GM12878 (cell line): ENCODE measurements at regions not wholly inside any gene's neighbourhood (a gene's known extent, or its start where the extent isn't known, plus 50 kb on each side); places are given as distances from the start of the nearest gene placed in this dataset.

ENCODE experiments used
- ATAC-seq: fragments of 200-7000 bp; cut with Tn5 transposase; 3 replicates; pipeline ENCODE4 v1.9.1; 2020; ENCODE audit warnings: mild to moderate bottlenecking, moderate library complexity
- BruUV-seq: library from RNA; stranded (reverse); fragments of 400-500 nt; replicated peaks from 2 replicates; lab custom pipeline; 2021; lab: Mats Ljungman, UMichigan
- CTCF ChIA-PET: fragments of 300-600 bp; sonication (Branson Sonifier 250); formaldehyde crosslinking; extraction: SDS; loops from one replicate; lab custom pipeline; 2021; ENCODE audit warnings: inconsistent platforms; lab: Yijun Ruan, JAX
- POLR2A ChIA-PET: fragments of 350-600 bp; formaldehyde crosslinking; extraction: SDS; loops from one replicate; lab custom pipeline; 2021; ENCODE audit warnings: inconsistent platforms; lab: Charles Lee
- RAD21 ChIA-PET: fragments of 300-600 bp; sonication (Branson Sonifier 250); formaldehyde crosslinking; loops from one replicate; lab custom pipeline; 2023; ENCODE audit warnings: antibody characterized with exemption; ENCODE audit not compliant: unreplicated experiment; lab: Charles Lee
- SMC1A ChIA-PET: fragments of 300-600 bp; sonication (Branson Sonifier 250); formaldehyde crosslinking; loops from one replicate; lab custom pipeline; 2023; ENCODE audit not compliant: unreplicated experiment, uncharacterized antibody; lab: Charles Lee
- DNase-seq: peaks from one replicate; pipeline ENCODE4 v3.0.0-alpha.2; 2011; ENCODE audit warnings: low read depth, low spot score
- FAIRE-seq: peaks from 3 replicates; lab custom pipeline; 2011; peaks lifted over from hg19 to GRCh38; lab: Jason Lieb, UNC
- H2AFZ ChIP-seq: 2 replicates; pipeline ENCODE4 v1.6.0; 2011; ENCODE audit warnings: low read depth, low read length, control low read depth; ENCODE audit not compliant: control insufficient read depth
- H3K27ac ChIP-seq: 2 replicates; pipeline ENCODE4 v1.5.1; 2011; ENCODE audit warnings: control low read depth; ENCODE audit not compliant: control insufficient read depth, insufficient read depth
- H3K27me3 ChIP-seq, 2 experiments: replicated peaks in 1 of 2; 2 replicates each; pipeline versions ENCODE4 v1.6.0 to v1.6.1; 2011; ENCODE audit warnings: low read length in 1 of 2; ENCODE audit not compliant: control insufficient read depth in 2 of 2, insufficient read depth in 2 of 2
- H3K36me3 ChIP-seq, 2 experiments: 2 replicates each; pipeline ENCODE4 v1.5.1; 2011; ENCODE audit warnings: low read length in 1 of 2; ENCODE audit not compliant: control insufficient read depth in 2 of 2, insufficient read depth in 2 of 2
- H3K4me1 ChIP-seq: 2 replicates; pipeline ENCODE4 v1.6.1; 2011; ENCODE audit warnings: mild to moderate bottlenecking, low read length, moderate library complexity, mixed read lengths; ENCODE audit not compliant: control insufficient read depth, insufficient read depth
- H3K4me2 ChIP-seq: 2 replicates; pipeline ENCODE4 v1.6.0; 2011; ENCODE audit warnings: control low read depth; ENCODE audit not compliant: control insufficient read depth, insufficient read depth
- H3K4me3 ChIP-seq: fragments of 200-600 bp; sonication (generic); 2 replicates; pipeline ENCODE4 v1.5.1; 2016
- H3K79me2 ChIP-seq: 2 replicates; pipeline ENCODE4 v1.6.0; 2011; ENCODE audit warnings: low read length; ENCODE audit not compliant: control insufficient read depth, insufficient read depth
- H3K9ac ChIP-seq: 2 replicates; pipeline ENCODE4 v1.8.0; 2011; ENCODE audit warnings: low read length, control low read depth, mixed read lengths; ENCODE audit not compliant: control insufficient read depth, insufficient read depth
- H3K9me3 ChIP-seq: replicated peaks from 3 replicates; pipeline ENCODE4 v1.5.1; 2011; ENCODE audit warnings: mild to moderate bottlenecking, low read length; ENCODE audit not compliant: control insufficient read depth, insufficient read depth
- H4K20me1 ChIP-seq: 2 replicates; pipeline ENCODE4 v1.6.0; 2011; ENCODE audit not compliant: control insufficient read depth, insufficient read depth
- CBFB ChIP-seq: IDR thresholded peaks from 2 replicates; pipeline ENCODE4 v1.6.1; 2016; ENCODE audit warnings: antibody characterized with exemption, low read depth
- CHD1 ChIP-seq: IDR thresholded peaks from 2 replicates; pipeline ENCODE4 v1.6.1; 2012; ENCODE audit warnings: low read depth, low read length, improper control_type of control experiment
- EGR1 ChIP-seq, 2 experiments: IDR thresholded peaks; 1 replicate in 1 of 2; 2 replicates in 1 of 2; pipeline ENCODE4 v1.6.1; 2011 to 2012; ENCODE audit warnings: low read depth in 2 of 2, low read length in 2 of 2, borderline replicate concordance in 1 of 2, mild to moderate bottlenecking in 1 of 2, moderate library complexity in 1 of 2
- ETV6 ChIP-seq, 2 experiments: fragments of 450-650 bp in 1 of 2; IDR thresholded peaks in 1 of 2; conservative IDR thresholded peaks in 1 of 2; 2 replicates each; pipeline ENCODE4 v1.6.1; 2014; ENCODE audit warnings: antibody characterized with exemption in 1 of 2, borderline replicate concordance in 1 of 2, low read depth in 1 of 2, mild to moderate bottlenecking in 1 of 2, moderate library complexity in 1 of 2
- KLF5 ChIP-seq: fragments of 450-650 bp; IDR thresholded peaks from 2 replicates; pipeline ENCODE4 v1.6.1; 2014; ENCODE audit warnings: mild to moderate bottlenecking; ENCODE audit not compliant: partially characterized antibody
- MEF2A ChIP-seq: IDR thresholded peaks from 2 replicates; pipeline ENCODE4 v1.6.1; 2011; ENCODE audit warnings: low read depth, mild to moderate bottlenecking, low read length, moderate library complexity; ENCODE audit not compliant: insufficient read depth
- MTA2 ChIP-seq: fragments of 450-650 bp; IDR thresholded peaks from 2 replicates; pipeline ENCODE4 v1.6.1; 2016; ENCODE audit warnings: low read depth, mild to moderate bottlenecking, moderate library complexity
- NBN ChIP-seq: fragments of 450-650 bp; IDR thresholded peaks from 2 replicates; pipeline ENCODE4 v1.6.1; 2016
- PML ChIP-seq: IDR thresholded peaks from 2 replicates; pipeline ENCODE4 v1.6.1; 2012; ENCODE audit warnings: low read length, inconsistent platforms
- RAD21 ChIP-seq: IDR thresholded peaks from 2 replicates; pipeline ENCODE4 v1.6.1; 2011; ENCODE audit warnings: mild to moderate bottlenecking, low read depth, low read length, moderate library complexity; ENCODE audit not compliant: insufficient read depth
- TCF7 ChIP-seq: IDR thresholded peaks from 2 replicates; pipeline ENCODE4 v1.6.1; 2014; ENCODE audit warnings: antibody characterized with exemption, borderline replicate concordance
- WRNIP1 ChIP-seq: IDR thresholded peaks from 2 replicates; pipeline ENCODE4 v1.6.1; 2011; ENCODE audit warnings: low read depth, low read length, improper control_type of control experiment, borderline replicate concordance
- ZNF622 ChIP-seq: fragments of 450-650 bp; IDR thresholded peaks from 2 replicates; pipeline ENCODE4 v1.6.1; 2017; ENCODE audit warnings: mild to moderate bottlenecking, inconsistent platforms
- WGBS: methylation state at CpG from one replicate; pipeline ENCODE4 v1.1.6; 2016; ENCODE audit warnings: low lambda C conversion rate; ENCODE audit not compliant: insufficient replicate concordance, insufficient coverage; ENCODE audit errors: missing lambda C conversion rate; 5-methylcytosine and 5-hydroxymethylcytosine counted together
- in situ Hi-C: fragments of 300-500 bp; cut with MboI; formaldehyde crosslinking; loops from 9 replicates; pipeline ENCODE4 v1.14.3; 2018; ENCODE audit warnings: mixed read lengths
- intact Hi-C: fragments of 100-400 bp; cut with micrococcal nuclease; formaldehyde crosslinking; loops from one replicate; pipeline ENCODE4 v1.14.2; 2022; ENCODE audit not compliant: unreplicated experiment
- TF ChIP-seq, protein P1 (sequence below): fragments of 450-650 bp; IDR thresholded peaks from 2 replicates; pipeline ENCODE4 v1.6.1; 2014; ENCODE audit warnings: mild to moderate bottlenecking
- TF ChIP-seq, protein P2 (sequence below): IDR thresholded peaks from 2 replicates; pipeline ENCODE4 v1.6.1; 2012; ENCODE audit warnings: low read depth, low read length, improper control_type of control experiment
- TF ChIP-seq, protein P3 (sequence below): fragments of 450-650 bp; IDR thresholded peaks from 2 replicates; pipeline ENCODE4 v1.6.1; 2017; ENCODE audit warnings: mild to moderate bottlenecking, low read depth, inconsistent platforms; ENCODE audit not compliant: poor library complexity, severe bottlenecking
- TF ChIP-seq, protein P4 (sequence below): fragments of 150-350 bp; IDR thresholded peaks from 2 replicates; pipeline ENCODE4 v1.6.1; 2014; ENCODE audit warnings: mild to moderate bottlenecking, low read depth, low read length
- TF ChIP-seq, protein P5 (sequence below): IDR thresholded peaks from 2 replicates; pipeline ENCODE4 v1.6.1; 2012; ENCODE audit warnings: low read depth, low read length, improper control_type of control experiment

GRCh38 chr17:55575058-55575636 is 63.9 kb upstream of the SMIM36 start:
- Histone ChIP-seq H3K9me3 (no peaks in the 10 kb centered on the region; the same call in 2 of the 3 replicates), H3K4me3 (no peak overlapping the region), H2AFZ (no peak overlapping the region), H3K36me3 (no peaks in the 10 kb centered on the region), H3K4me2 (no peak overlapping the region), H3K79me2 (no peaks in the 10 kb centered on the region), H3K9ac (no peak overlapping the region), H3K4me1 (peaks cover 20% of the 10 kb centered on the region), H4K20me1 (no peaks in the 10 kb centered on the region), H3K27ac (no peak overlapping the region), H3K27me3 (peaks cover 0 to 2% of the 10 kb centered on the region in 2 experiments; a peak in 2 of 4 replicates)
- WGBS = 94% methylated on average over 4 of the region's 4 CpGs
- ChIA-PET RAD21 (no interaction called here), CTCF (no interaction called here), POLR2A (no interaction called here), SMC1A (no interaction called here)
- DNase-seq = no peak
- in situ Hi-C loops = no loop called here
- intact Hi-C loops = no loop called here
- FAIRE-seq = no peak
- TF ChIP-seq NBN = no peak
- TF ChIP-seq EGR1 (IDR thresholded peaks at IDR 0.05; ENCODE audit: borderline replicate concordance in 1 of 2, low read depth in 2 of 2, low read length in 2 of 2) = no peak
- no peak for TF ChIP-seq MEF2A
- no peak for TF ChIP-seq MTA2
- TF ChIP-seq, protein P1, sequence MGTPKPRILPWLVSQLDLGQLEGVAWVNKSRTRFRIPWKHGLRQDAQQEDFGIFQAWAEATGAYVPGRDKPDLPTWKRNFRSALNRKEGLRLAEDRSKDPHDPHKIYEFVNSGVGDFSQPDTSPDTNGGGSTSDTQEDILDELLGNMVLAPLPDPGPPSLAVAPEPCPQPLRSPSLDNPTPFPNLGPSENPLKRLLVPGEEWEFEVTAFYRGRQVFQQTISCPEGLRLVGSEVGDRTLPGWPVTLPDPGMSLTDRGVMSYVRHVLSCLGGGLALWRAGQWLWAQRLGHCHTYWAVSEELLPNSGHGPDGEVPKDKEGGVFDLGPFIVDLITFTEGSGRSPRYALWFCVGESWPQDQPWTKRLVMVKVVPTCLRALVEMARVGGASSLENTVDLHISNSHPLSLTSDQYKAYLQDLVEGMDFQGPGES = no peak
- no peak for TF ChIP-seq WRNIP1
- TF ChIP-seq, protein P2, sequence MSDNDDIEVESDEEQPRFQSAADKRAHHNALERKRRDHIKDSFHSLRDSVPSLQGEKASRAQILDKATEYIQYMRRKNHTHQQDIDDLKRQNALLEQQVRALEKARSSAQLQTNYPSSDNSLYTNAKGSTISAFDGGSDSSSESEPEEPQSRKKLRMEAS = no peak
- TF ChIP-seq TCF7 = no peak
- TF ChIP-seq ETV6 (conservative IDR thresholded peaks at IDR 0.05 in 1 of 2, IDR thresholded peaks at IDR 0.05 in 1 of 2; ENCODE audit: borderline replicate concordance in 1 of 2, low read depth in 1 of 2) = no peak
- TF ChIP-seq CHD1 = no peak
- TF ChIP-seq ZNF622 = no peak
- TF ChIP-seq KLF5 = no peak
- TF ChIP-seq, protein P3, sequence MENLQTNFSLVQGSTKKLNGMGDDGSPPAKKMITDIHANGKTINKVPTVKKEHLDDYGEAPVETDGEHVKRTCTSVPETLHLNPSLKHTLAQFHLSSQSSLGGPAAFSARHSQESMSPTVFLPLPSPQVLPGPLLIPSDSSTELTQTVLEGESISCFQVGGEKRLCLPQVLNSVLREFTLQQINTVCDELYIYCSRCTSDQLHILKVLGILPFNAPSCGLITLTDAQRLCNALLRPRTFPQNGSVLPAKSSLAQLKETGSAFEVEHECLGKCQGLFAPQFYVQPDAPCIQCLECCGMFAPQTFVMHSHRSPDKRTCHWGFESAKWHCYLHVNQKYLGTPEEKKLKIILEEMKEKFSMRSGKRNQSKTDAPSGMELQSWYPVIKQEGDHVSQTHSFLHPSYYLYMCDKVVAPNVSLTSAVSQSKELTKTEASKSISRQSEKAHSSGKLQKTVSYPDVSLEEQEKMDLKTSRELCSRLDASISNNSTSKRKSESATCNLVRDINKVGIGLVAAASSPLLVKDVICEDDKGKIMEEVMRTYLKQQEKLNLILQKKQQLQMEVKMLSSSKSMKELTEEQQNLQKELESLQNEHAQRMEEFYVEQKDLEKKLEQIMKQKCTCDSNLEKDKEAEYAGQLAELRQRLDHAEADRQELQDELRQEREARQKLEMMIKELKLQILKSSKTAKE = no peak
- TF ChIP-seq, protein P4, sequence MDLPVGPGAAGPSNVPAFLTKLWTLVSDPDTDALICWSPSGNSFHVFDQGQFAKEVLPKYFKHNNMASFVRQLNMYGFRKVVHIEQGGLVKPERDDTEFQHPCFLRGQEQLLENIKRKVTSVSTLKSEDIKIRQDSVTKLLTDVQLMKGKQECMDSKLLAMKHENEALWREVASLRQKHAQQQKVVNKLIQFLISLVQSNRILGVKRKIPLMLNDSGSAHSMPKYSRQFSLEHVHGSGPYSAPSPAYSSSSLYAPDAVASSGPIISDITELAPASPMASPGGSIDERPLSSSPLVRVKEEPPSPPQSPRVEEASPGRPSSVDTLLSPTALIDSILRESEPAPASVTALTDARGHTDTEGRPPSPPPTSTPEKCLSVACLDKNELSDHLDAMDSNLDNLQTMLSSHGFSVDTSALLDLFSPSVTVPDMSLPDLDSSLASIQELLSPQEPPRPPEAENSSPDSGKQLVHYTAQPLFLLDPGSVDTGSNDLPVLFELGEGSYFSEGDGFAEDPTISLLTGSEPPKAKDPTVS = no peak
- TF ChIP-seq RAD21 = no peak
- no peak for TF ChIP-seq PML
- TF ChIP-seq CBFB = no peak
- TF ChIP-seq, protein P5, sequence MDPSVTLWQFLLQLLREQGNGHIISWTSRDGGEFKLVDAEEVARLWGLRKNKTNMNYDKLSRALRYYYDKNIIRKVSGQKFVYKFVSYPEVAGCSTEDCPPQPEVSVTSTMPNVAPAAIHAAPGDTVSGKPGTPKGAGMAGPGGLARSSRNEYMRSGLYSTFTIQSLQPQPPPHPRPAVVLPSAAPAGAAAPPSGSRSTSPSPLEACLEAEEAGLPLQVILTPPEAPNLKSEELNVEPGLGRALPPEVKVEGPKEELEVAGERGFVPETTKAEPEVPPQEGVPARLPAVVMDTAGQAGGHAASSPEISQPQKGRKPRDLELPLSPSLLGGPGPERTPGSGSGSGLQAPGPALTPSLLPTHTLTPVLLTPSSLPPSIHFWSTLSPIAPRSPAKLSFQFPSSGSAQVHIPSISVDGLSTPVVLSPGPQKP = no peak
- no TSS peak for BruUV-seq
- ATAC-seq = no peak
